Endothelial cell of umbilical vein (primary cell): ENCODE measurements at regions not wholly inside any gene's neighbourhood (a gene's known extent, or its start where the extent isn't known, plus 50 kb on each side); places are given as distances from the start of the nearest gene placed in this dataset.

Source experiments
- BruUV-seq: library from RNA; stranded (reverse); fragments of 400-500 nt; replicated peaks from 2 replicates; lab custom pipeline; 2021; lab: Mats Ljungman, UMichigan
- CTCF ChIA-PET: fragments of 300-600, 350-600 bp; sonication (Branson Sonifier 250); formaldehyde crosslinking; loops from one replicate; lab custom pipeline; 2021; ENCODE audit warnings: antibody characterized with exemption, inconsistent platforms; lab: Charles Lee
- POLR2A ChIA-PET: fragments of 300-600, 350-600 bp; sonication (Branson Sonifier 250); formaldehyde crosslinking; loops from one replicate; lab custom pipeline; 2021; ENCODE audit warnings: antibody characterized with exemption, inconsistent platforms; lab: Charles Lee
- DNase-seq: peaks from one replicate; pipeline ENCODE4 v3.0.0-alpha.2; 2011; ENCODE audit warnings: low read depth, low spot score
- FAIRE-seq: peaks from 2 replicates; lab custom pipeline; 2011; peaks lifted over from hg19 to GRCh38; lab: Jason Lieb, UNC
- H2AFZ ChIP-seq: 2 replicates; pipeline ENCODE4 v1.6.0; 2012; ENCODE audit warnings: low read depth, low read length, control low read depth, inconsistent platforms
- H3K27ac ChIP-seq: 2 replicates; pipeline ENCODE4 v1.5.1; 2011; ENCODE audit warnings: low read depth, mild to moderate bottlenecking, control low read depth, low read length, moderate library complexity; ENCODE audit not compliant: insufficient read depth
- H3K27me3 ChIP-seq, 2 experiments: 2 replicates each; pipeline versions ENCODE4 v1.6.0 to v1.6.1; 2011; ENCODE audit warnings: low read length in 2 of 2, mixed read lengths in 1 of 2; ENCODE audit not compliant: control insufficient read depth in 2 of 2, insufficient read depth in 2 of 2
- H3K36me3 ChIP-seq, 2 experiments: 2 replicates in 1 of 2; 3 replicates in 1 of 2; pipeline ENCODE4 v1.5.1; 2011; ENCODE audit warnings: low read length in 2 of 2, mild to moderate bottlenecking in 1 of 2, moderate library complexity in 1 of 2; ENCODE audit not compliant: control insufficient read depth in 2 of 2, insufficient read depth in 2 of 2; ENCODE audit errors: extremely low read depth in 1 of 2
- H3K4me1 ChIP-seq: 3 replicates; pipeline ENCODE4 v1.5.1; 2011; ENCODE audit warnings: mild to moderate bottlenecking, low read length; ENCODE audit not compliant: control insufficient read depth, insufficient read depth; ENCODE audit errors: extremely low read depth
- H3K4me2 ChIP-seq: 2 replicates; pipeline ENCODE4 v1.6.1; 2011; ENCODE audit warnings: low read length, control low read depth, mixed read lengths; ENCODE audit not compliant: insufficient read depth
- H3K4me3 ChIP-seq, 3 experiments: fragments of 200-600 bp in 1 of 3; sonication (generic), shearing (Covaris generic) in 1 of 3; replicated peaks in 1 of 3; 2 replicates each; pipeline ENCODE4 v1.5.1; 2011 to 2016; ENCODE audit warnings: control low read depth in 3 of 3, low read length in 3 of 3, mild to moderate bottlenecking in 2 of 3, inconsistent platforms in 1 of 3, low read depth in 1 of 3, moderate library complexity in 1 of 3; ENCODE audit not compliant: insufficient read depth in 1 of 3
- H3K79me2 ChIP-seq: 2 replicates; pipeline ENCODE4 v1.6.0; 2012; ENCODE audit warnings: low read length, inconsistent platforms; ENCODE audit not compliant: control insufficient read depth, insufficient read depth
- H3K9ac ChIP-seq: replicated peaks from 2 replicates; pipeline ENCODE3; 2011; ENCODE audit warnings: low read length, control low read depth; ENCODE audit not compliant: insufficient read depth; ENCODE audit errors: extremely low read depth
- H3K9me1 ChIP-seq: replicated peaks from 3 replicates; pipeline ENCODE4 v1.6.0; 2011; ENCODE audit warnings: mild to moderate bottlenecking, low read length; ENCODE audit not compliant: control insufficient read depth, insufficient read depth; ENCODE audit errors: extremely low read depth
- H3K9me3 ChIP-seq: replicated peaks from 2 replicates; pipeline ENCODE4 v1.5.1; 2012; ENCODE audit warnings: low read length, inconsistent platforms; ENCODE audit not compliant: control insufficient read depth, insufficient read depth
- H4K20me1 ChIP-seq: replicated peaks from 2 replicates; pipeline ENCODE3; 2011; ENCODE audit warnings: mild to moderate bottlenecking, low read length; ENCODE audit not compliant: control insufficient read depth, insufficient read depth; ENCODE audit errors: extremely low read depth
- CTCF ChIP-seq, 2 donors: IDR thresholded peaks; 1 replicate in 1 of 2; 2 replicates in 1 of 2; pipeline ENCODE4 v1.5.1; 2011; ENCODE audit warnings: low read length in 2 of 2, mild to moderate bottlenecking in 2 of 2, moderate library complexity in 2 of 2, control low read depth in 1 of 2, inconsistent platforms in 1 of 2, low read depth in 1 of 2; ENCODE audit not compliant: insufficient read depth in 1 of 2; ENCODE audit errors: extremely low read depth in 1 of 2
- EZH2 ChIP-seq: IDR thresholded peaks from 2 replicates; pipeline ENCODE4 v1.6.1; 2012; ENCODE audit warnings: borderline replicate concordance, low read depth, mild to moderate bottlenecking, moderate library complexity, low read length, inconsistent platforms; ENCODE audit not compliant: severe bottlenecking
- FOS ChIP-seq: IDR thresholded peaks from 2 replicates; pipeline ENCODE4 v1.6.1; 2011; ENCODE audit warnings: mild to moderate bottlenecking, low read length, moderate library complexity, borderline replicate concordance; ENCODE audit not compliant: insufficient read depth
- GATA2 ChIP-seq: IDR thresholded peaks from 2 replicates; pipeline ENCODE4 v1.7.0; 2011; ENCODE audit warnings: low read depth, mild to moderate bottlenecking, moderate library complexity, mixed read lengths, low read length; ENCODE audit not compliant: insufficient read length, insufficient read depth
- JUN ChIP-seq: IDR thresholded peaks from 2 replicates; pipeline ENCODE4 v1.6.1; 2011; ENCODE audit warnings: borderline replicate concordance, low read depth; ENCODE audit not compliant: insufficient read length, insufficient read depth
- MAX ChIP-seq: IDR thresholded peaks from 2 replicates; pipeline ENCODE4 v1.6.1; 2011; ENCODE audit not compliant: insufficient read depth, insufficient read length
- MYC ChIP-seq: IDR thresholded peaks from one replicate; pipeline ENCODE4 v1.6.1; 2011; ENCODE audit warnings: mild to moderate bottlenecking, low read depth, low read length
- POLR2A ChIP-seq: IDR thresholded peaks from 2 replicates; pipeline ENCODE4 v1.6.1; 2012; ENCODE audit warnings: low read depth, mild to moderate bottlenecking, control low read depth, low read length
- POLR2AphosphoS5 ChIP-seq: IDR thresholded peaks from 2 replicates; pipeline ENCODE4 v1.6.1; 2012; ENCODE audit warnings: low read depth, mild to moderate bottlenecking, control low read depth, low read length, moderate library complexity; ENCODE audit not compliant: insufficient read depth
- dilution Hi-C: fragments of 300-500 bp; cut with MboI; formaldehyde crosslinking; loops from one replicate; pipeline ENCODE4 v1.15.0; 2019; ENCODE audit warnings: low sequenced_read_pairs; ENCODE audit not compliant: extremely low pct_ligation_motif_present
- intact Hi-C: fragments of 100-400 bp; cut with micrococcal nuclease; formaldehyde crosslinking; loops from one replicate; pipeline ENCODE4 v1.10.0; 2022

GRCh38 chr6:144467921-144468320 is 182.8 kb downstream of the UTRN start:
- H3K9me3 ChIP-seq: no peaks in the 10 kb centered on the region
- CTCF ChIA-PET: interaction anchor here (3.4 kb wide), 1 partner anchor 14 kb away, joined by 13 read pairs; no protein-coding TSS in a partner anchor
- POLR2A ChIA-PET: no interaction called here
- intact Hi-C loops (no loop called here), dilution Hi-C loops (no loop called here)
- no peaks in the 10 kb centered on the region for H3K4me1 ChIP-seq
- no peak overlapping the region for H2AFZ ChIP-seq
- H3K36me3 ChIP-seq: peaks cover 8 to 14% of the 10 kb centered on the region in 2 experiments
- no TSS peak for BruUV-seq
- H3K9me1 ChIP-seq: no peaks in the 10 kb centered on the region
- H3K79me2 ChIP-seq: no peaks in the 10 kb centered on the region
- TF ChIP-seq POLR2AphosphoS5 (no peak), MYC (no peak)
- no peak overlapping the region for H3K4me2 ChIP-seq
- no peaks in the 10 kb centered on the region for H3K27me3 ChIP-seq
- H3K4me3 ChIP-seq: no peak overlapping the region
- DNase-seq (no peak), FAIRE-seq (no peak)
- no peak overlapping the region for H3K9ac ChIP-seq
- H4K20me1 ChIP-seq: no peaks in the 10 kb centered on the region
- no peak overlapping the region for H3K27ac ChIP-seq

- Histone ChIP-seq H3K79me2 (no peaks in the 10 kb centered on the region), H3K9ac (no peak overlapping the region), H3K4me3 (no peak overlapping the region), H3K9me3 (no peaks in the 10 kb centered on the region), H3K4me1 (no peaks in the 10 kb centered on the region), H4K20me1 (no peaks in the 10 kb centered on the region), H2AFZ (no peak overlapping the region), H3K36me3 (peaks cover 10 to 11% of the 10 kb centered on the region in 2 experiments), H3K27me3 (no peaks in the 10 kb centered on the region), H3K9me1 (no peaks in the 10 kb centered on the region), H3K4me2 (no peak overlapping the region), H3K27ac (no peak overlapping the region)
- POLR2A ChIA-PET: no interaction called here
- dilution Hi-C loops (no loop called here), intact Hi-C loops (no loop called here)
- DNase-seq (no peak), FAIRE-seq (no peak)
- CTCF ChIA-PET: interaction anchor here (3.4 kb wide), 1 partner anchor 13 kb away, joined by 13 read pairs; no protein-coding TSS in a partner anchor
- no TSS peak for BruUV-seq
- no peak for TF ChIP-seq EZH2
- no peak for TF ChIP-seq CTCF (IDR thresholded peaks at IDR 0.05; ENCODE audit: extremely low read depth in 1 of 2, insufficient read depth in 1 of 2, low read depth in 1 of 2, low read length in 2 of 2)
- TF ChIP-seq MYC: no peak
- TF ChIP-seq POLR2A: no peak
- no peak for TF ChIP-seq FOS
- TF ChIP-seq JUN: no peak
- TF ChIP-seq GATA2: no peak
- no peak for TF ChIP-seq POLR2AphosphoS5
- TF ChIP-seq MAX: no peak
Observed at GRCh38 chr6:144468709-144469108, 183.6 kb downstream of the UTRN start.
